Osteoblast (primary cell): ENCODE measurements at regions not wholly inside any gene's neighbourhood (a gene's known extent, or its start where the extent isn't known, plus 50 kb on each side); places are given as distances from the start of the nearest gene placed in this dataset.

Experiments used
- DNase-seq: peaks from one replicate; pipeline ENCODE4 v3.0.0; 2011; ENCODE audit warnings: low spot score, mixed read lengths; ENCODE audit not compliant: insufficient read length; ENCODE audit errors: missing footprints
- H2AFZ ChIP-seq: 2 replicates; pipeline ENCODE4 v1.6.0; 2011; ENCODE audit warnings: mild to moderate bottlenecking, low read length
- H3K27ac ChIP-seq: 2 replicates; pipeline ENCODE4 v1.5.1; 2011; ENCODE audit warnings: mild to moderate bottlenecking, low read depth, low read length, moderate library complexity
- H3K27me3 ChIP-seq: 2 replicates; pipeline ENCODE4 v1.6.0; 2012; ENCODE audit warnings: mild to moderate bottlenecking, control low read depth, inconsistent platforms, low read length, moderate library complexity; ENCODE audit not compliant: insufficient read depth
- H3K36me3 ChIP-seq: 2 replicates; pipeline ENCODE4 v1.5.1; 2011; ENCODE audit warnings: mild to moderate bottlenecking, low read length, control low read depth, moderate library complexity; ENCODE audit not compliant: insufficient read depth
- H3K4me1 ChIP-seq: 2 replicates; pipeline ENCODE4 v1.5.1; 2011; ENCODE audit warnings: mild to moderate bottlenecking, low read length, control low read depth, moderate library complexity; ENCODE audit not compliant: insufficient read depth
- H3K4me2 ChIP-seq: 2 replicates; pipeline ENCODE4 v1.6.0; 2011; ENCODE audit warnings: mild to moderate bottlenecking, low read length; ENCODE audit not compliant: insufficient read depth
- H3K4me3 ChIP-seq: fragments of 200-600 bp; sonication (generic); 3 replicates; pipeline ENCODE4 v1.5.1; 2012; ENCODE audit warnings: mild to moderate bottlenecking, low read length, inconsistent platforms; ENCODE audit not compliant: insufficient read depth
- H3K79me2 ChIP-seq: 2 replicates; pipeline ENCODE4 v1.6.0; 2012; ENCODE audit warnings: mild to moderate bottlenecking, low read length, control low read depth, inconsistent platforms; ENCODE audit not compliant: insufficient read depth
- H3K9me3 ChIP-seq: 2 replicates; pipeline ENCODE4 v1.5.1; 2011; ENCODE audit warnings: low read depth, low read length, control low read depth
- H4K20me1 ChIP-seq: 2 replicates; pipeline ENCODE4 v1.6.0; 2012; ENCODE audit warnings: mild to moderate bottlenecking, low read length, control low read depth; ENCODE audit not compliant: insufficient read depth
- CTCF ChIP-seq: IDR thresholded peaks from 2 replicates; pipeline ENCODE4 v1.5.1; 2011; ENCODE audit warnings: mild to moderate bottlenecking, low read depth, low read length, moderate library complexity; ENCODE audit errors: extremely low read depth

GRCh38 chr18:69291044-69291443 is 109.6 kb upstream of the DOK6 start:
- Histone ChIP-seq H3K36me3 (no peaks in the 10 kb centered on the region), H3K27me3 (no peaks in the 10 kb centered on the region), H3K79me2 (no peaks in the 10 kb centered on the region), H3K27ac (no peak overlapping the region), H3K9me3 (no peaks in the 10 kb centered on the region), H3K4me3 (no peak overlapping the region), H3K4me2 (no peak overlapping the region), H3K4me1 (no peaks in the 10 kb centered on the region), H2AFZ (no peak overlapping the region), H4K20me1 (no peaks in the 10 kb centered on the region)
- no peak for TF ChIP-seq CTCF
- DNase-seq = no peak

GRCh38 chr18:69291755-69292154 is 108.9 kb upstream of the DOK6 start:
- Histone ChIP-seq H3K79me2 (no peaks in the 10 kb centered on the region), H3K4me2 (no peak overlapping the region), H2AFZ (no peak overlapping the region), H3K27ac (no peak overlapping the region), H3K9me3 (no peaks in the 10 kb centered on the region), H3K4me1 (no peaks in the 10 kb centered on the region), H3K4me3 (no peak overlapping the region), H3K36me3 (no peaks in the 10 kb centered on the region), H3K27me3 (no peaks in the 10 kb centered on the region), H4K20me1 (no peaks in the 10 kb centered on the region)
- no peak for DNase-seq
- TF ChIP-seq CTCF = no peak

- H3K79me2 ChIP-seq = no peaks in the 10 kb centered on the region
- no peak for TF ChIP-seq CTCF
- no peak for DNase-seq
These were observed 100.5 kb upstream of the DOK6 start for GRCh38 chr18:69300185-69300584.

GRCh38 chr18:69308619-69309018 is 92.1 kb upstream of the DOK6 start:
- no peaks in the 10 kb centered on the region for H3K9me3 ChIP-seq

More at GRCh38 chr18:69300185-69300584, 100.5 kb upstream of the DOK6 start:
- Histone ChIP-seq H3K4me1 (no peaks in the 10 kb centered on the region), H3K4me2 (no peak overlapping the region), H3K27ac (no peak overlapping the region), H3K9me3 (no peaks in the 10 kb centered on the region), H2AFZ (no peak overlapping the region), H3K4me3 (no peak overlapping the region), H4K20me1 (no peaks in the 10 kb centered on the region), H3K27me3 (no peaks in the 10 kb centered on the region), H3K36me3 (no peaks in the 10 kb centered on the region)

More at GRCh38 chr18:69308619-69309018, 92.1 kb upstream of the DOK6 start:
- Histone ChIP-seq H3K4me1 (no peaks in the 10 kb centered on the region), H4K20me1 (no peaks in the 10 kb centered on the region), H3K4me3 (no peak overlapping the region), H2AFZ (no peak overlapping the region), H3K79me2 (no peaks in the 10 kb centered on the region), H3K27me3 (no peaks in the 10 kb centered on the region), H3K4me2 (no peak overlapping the region), H3K27ac (no peak overlapping the region), H3K36me3 (no peaks in the 10 kb centered on the region)
- no peak for TF ChIP-seq CTCF
- DNase-seq = no peak
